G401 (cell line): ENCODE measurements at regions not wholly inside any gene's neighbourhood (a gene's known extent, or its start where the extent isn't known, plus 50 kb on each side); places are given as distances from the start of the nearest gene placed in this dataset.

Experiments
- DNase-seq: peaks from one replicate; pipeline ENCODE4 v3.0.0-alpha.2; 2015; ENCODE audit warnings: low spot score
- in situ Hi-C: cut with HindIII; loops from 2 replicates; pipeline ENCODE4 v1.10.0; 2016; ENCODE audit warnings: low sequenced_read_pairs, mixed read lengths

GRCh38 chrX:124506066-124506465 is 159.7 kb downstream of the SH2D1A start:
- no peak for DNase-seq
- in situ Hi-C loops = no loop called here

GRCh38 chrX:124507246-124507645 is 160.9 kb downstream of the SH2D1A start:
- DNase-seq = no peak
- in situ Hi-C loops = no loop called here

GRCh38 chrX:124518885-124519284 is 172.5 kb downstream of the SH2D1A start:
- in situ Hi-C loops = no loop called here
- DNase-seq = no peak

DNA sequence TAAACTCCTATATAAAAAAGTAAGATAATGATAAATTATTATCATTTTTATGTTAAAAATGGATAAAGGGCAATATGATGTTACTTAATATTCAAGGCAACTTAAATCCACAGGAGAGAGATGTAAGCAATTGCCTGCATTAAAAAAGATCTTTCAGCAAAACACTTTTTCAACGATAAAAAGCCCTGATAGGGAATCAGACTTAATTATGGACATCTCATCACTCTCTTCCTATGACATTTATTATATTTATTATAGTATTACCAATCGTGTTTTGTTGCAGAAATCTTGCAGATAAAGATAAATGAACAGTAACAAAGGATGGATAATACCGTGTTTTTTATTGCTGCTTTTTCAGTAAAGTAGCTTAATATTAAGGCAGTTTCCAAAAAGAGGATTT is 178.5 kb downstream of the SH2D1A start:
- in situ Hi-C loops = no loop called here
- no peak for DNase-seq

DNA sequence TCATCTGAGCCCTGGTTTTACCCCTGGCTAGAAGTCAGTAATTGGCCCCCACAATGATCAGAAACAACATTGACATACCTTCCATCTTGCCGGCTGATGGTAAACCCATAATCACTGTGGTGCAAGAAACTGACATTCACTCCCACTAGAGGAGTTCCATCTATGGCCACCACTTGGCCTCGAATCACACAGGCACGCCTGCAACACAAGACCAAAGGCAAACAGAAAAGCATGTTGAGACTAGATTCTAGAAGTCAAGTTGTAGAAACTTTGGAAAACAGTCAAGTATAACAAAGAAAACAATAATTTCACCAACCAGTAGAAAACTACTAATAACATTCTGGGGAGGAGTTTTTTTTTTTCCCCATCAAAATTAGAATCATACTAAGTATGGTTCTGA is 183.4 kb downstream of the SH2D1A start:
- no peak for DNase-seq
- in situ Hi-C loops = no loop called here

- in situ Hi-C loops = no loop called here
- peak; percentile 69 for DNase-seq
Observed at GRCh38 chrX:124530803-124531202, 184.4 kb downstream of the SH2D1A start.

- in situ Hi-C loops = no loop called here
- DNase-seq = no peak
Observed at GRCh38 chrX:124534536-124534935, 188.2 kb downstream of the SH2D1A start.

DNA sequence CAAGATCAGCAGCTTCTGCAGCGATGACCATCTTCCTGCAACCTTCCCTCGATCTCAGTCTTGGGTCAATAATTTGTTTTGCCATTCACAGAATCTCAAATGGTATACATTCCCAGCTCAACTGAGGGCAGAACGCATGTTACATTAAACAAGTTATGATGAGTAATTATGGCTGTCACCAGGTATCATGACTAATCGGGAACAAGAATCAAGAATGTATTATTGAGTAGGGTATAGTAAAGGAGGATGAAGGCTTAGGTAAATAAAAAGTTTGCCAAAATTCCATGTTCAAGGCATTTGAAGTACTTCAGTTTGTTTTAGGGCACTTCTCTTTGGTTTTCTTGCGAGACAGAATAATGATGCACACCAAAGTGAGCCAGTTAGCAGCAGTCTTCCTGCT is 194.1 kb downstream of the SH2D1A start:
- in situ Hi-C loops = no loop called here

DNA sequence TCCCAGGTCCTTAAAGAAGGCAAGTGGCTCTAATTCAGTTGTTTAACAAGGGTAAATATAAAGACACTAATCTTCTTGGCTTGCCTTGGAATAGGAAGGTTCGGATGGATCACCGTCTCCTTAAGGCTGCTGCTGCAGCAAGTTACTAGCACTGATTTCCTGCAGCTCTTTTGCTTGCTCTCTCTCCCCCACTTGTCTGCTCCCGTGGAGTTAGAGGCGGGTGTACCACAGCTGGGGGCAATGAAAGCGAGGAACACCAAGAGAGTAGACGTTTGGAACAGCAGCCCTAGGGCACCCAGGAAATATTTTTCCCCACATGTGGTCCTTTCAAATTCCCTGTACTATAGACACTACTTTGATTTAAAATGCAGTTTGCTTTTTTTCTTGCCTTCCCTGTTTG is 202.2 kb downstream of the SH2D1A start:
- no peak for DNase-seq
- in situ Hi-C loops = no loop called here

More for the DNA sequence above, 194.1 kb downstream of the SH2D1A start:
- DNase-seq = no peak

DNA sequence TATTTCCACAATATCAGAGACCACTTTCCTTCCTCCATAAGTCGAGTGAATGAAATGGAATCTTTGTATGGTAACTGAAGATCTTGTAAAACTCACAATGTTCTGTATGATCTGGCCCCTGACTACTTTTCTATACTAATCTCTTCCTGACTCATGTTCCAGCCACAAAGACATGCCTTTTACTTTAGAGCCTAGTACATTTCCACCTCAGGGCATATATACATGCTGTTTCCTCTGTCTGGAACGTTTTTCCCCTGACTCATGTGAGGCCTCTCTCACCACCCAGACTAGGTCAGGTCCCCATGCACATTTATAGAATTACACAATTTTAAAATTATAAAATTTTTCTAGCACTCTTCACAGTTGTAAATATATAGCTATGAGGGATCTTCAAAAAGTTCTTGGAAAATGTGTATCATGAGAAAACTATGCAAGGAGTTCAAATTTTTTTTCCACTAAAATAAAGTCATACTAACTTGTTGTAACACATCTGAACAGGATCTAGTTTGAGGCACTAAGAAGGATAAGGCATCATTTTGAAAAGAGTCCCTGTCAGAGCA is 208.8 kb downstream of the SH2D1A start:
- DNase-seq = no peak
- in situ Hi-C loops = no loop called here

- in situ Hi-C loops = no loop called here
- no peak for DNase-seq
Observed at GRCh38 chrX:124557976-124558375, 211.6 kb downstream of the SH2D1A start.

GRCh38 chrX:124573468-124573867 is 227.1 kb downstream of the SH2D1A start:
- DNase-seq = no peak
- in situ Hi-C loops = no loop called here

- in situ Hi-C loops = no loop called here
Observed at GRCh38 chrX:124592744-124593143, 246.4 kb downstream of the SH2D1A start.

DNA sequence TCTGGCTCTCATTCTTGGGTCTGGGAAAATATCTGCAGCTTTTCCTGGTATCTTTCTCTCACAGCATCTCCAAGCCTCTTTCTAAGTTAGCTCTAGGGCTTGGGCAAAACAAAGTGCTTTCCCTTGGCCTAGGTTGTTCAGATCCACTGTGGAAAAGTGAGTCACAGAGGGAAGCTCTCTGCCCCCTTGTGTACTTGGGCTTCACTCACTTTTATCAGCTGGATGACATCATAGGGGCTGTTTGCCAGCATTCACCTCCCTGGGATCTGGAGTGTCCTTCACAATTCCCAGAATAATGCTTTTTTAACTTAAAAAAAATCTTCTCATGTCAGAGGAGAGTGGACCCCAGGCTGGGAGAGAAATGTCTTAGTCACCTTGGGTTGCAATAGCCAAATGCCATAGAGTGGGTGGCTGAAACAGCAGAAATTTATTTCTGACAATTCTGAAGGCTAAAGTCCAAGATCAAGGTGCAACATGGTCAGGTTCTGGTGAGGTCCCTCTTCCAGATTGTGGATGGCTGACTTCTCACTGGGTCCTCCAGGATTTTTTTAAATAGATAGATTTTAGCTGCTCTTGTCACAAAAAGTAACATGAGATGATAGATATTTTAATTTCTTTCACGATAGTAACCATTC is 247.8 kb downstream of the SH2D1A start:
- peak; percentile 9 for DNase-seq
- in situ Hi-C loops = no loop called here

More at GRCh38 chrX:124592744-124593143, 246.4 kb downstream of the SH2D1A start:
- no peak for DNase-seq

DNA sequence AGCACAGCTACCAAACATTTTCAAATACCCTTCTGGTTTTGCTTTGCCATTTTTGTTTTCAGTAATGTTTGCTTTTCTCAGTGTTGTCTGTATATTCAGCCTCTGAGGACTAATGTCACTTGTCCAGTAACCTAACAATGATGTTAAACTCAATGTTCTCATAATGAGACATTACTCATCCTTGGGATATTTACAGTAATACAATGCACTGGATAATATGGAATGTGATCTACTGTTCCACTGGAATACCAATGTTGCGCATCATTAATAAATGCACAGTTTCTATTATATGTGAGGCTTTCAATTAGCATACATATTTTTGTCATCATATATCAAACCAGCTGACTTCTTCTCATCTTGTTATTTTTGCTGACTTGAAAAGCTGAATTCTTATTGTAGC is 259.1 kb downstream of the SH2D1A start:
- in situ Hi-C loops = no loop called here

GRCh38 chrX:124606724-124607123 is 260.4 kb downstream of the SH2D1A start:
- DNase-seq = no peak
- in situ Hi-C loops = no loop called here

More for the DNA sequence above, 259.1 kb downstream of the SH2D1A start:
- no peak for DNase-seq

- in situ Hi-C loops = no loop called here
- no peak for DNase-seq
Observed at GRCh38 chrX:124619710-124620109, 273.3 kb downstream of the SH2D1A start.

DNA sequence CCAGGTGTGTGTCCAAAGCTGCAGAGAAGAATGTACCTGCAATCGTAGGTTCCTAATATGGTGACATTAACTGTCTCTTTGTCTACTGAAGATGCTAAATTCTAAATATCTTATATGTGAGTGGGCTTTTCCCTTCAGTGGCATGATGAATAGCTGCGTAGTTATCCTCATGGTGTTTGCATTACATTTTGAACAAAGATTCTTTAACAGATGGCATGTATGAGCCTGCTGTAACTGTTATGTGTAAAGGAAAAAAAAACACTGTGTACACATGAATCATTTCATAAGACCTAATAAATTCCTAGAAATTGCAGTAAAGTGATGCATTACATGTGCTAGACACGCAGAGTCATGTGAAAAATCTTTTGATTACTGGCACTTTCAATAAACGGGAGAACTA is 288.0 kb downstream of the SH2D1A start:
- DNase-seq = no peak
- in situ Hi-C loops = no loop called here

DNA sequence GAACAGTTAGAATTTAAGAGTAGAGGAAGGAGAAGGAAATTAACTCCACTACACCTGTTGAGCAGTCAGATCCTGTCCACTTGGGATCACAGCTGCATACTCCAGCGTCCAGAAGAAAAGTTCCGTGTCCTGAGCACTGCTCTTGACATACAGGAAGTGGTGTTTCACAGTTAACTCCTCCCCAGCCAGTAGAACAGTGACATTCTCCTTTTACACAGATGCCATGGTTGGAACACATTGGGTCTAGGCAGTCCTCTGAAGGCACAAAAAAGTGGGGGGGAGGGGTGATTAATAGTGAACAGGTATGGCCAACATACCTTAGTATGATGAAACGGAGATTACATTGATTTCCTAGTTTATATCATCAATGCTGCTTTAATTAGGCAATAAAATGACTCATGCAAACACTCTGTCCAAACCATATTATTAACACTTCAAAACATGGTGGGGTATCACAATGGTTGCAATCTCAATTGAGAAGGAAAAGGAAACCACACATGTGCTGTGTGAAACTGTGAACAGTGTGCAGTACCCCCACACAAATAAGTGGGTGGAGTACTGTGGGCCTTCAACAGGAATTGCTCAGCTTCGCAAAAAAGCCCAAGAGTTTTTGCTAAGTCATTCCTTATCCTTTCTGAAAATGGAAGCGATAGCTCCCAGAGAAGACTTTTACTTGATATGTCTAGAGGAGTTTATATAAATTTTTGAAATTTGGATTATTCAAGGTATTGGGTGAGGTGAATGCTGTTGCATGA is 295.6 kb downstream of the SH2D1A start:
- in situ Hi-C loops = no loop called here
- DNase-seq = no peak

GRCh38 chrX:124646403-124646802 is 300.0 kb downstream of the SH2D1A start:
- in situ Hi-C loops = no loop called here
- no peak for DNase-seq

GRCh38 chrX:124651031-124651430 is 304.7 kb downstream of the SH2D1A start:
- in situ Hi-C loops = no loop called here
- no peak for DNase-seq
